SK-N-MC (cell line): ENCODE measurements at regions not wholly inside any gene's neighbourhood (a gene's known extent, or its start where the extent isn't known, plus 50 kb on each side); places are given as distances from the start of the nearest gene placed in this dataset.

Experiments used
- EZH2 ChIP-seq: fragments of 200-600 bp; sonication (generic); IDR thresholded peaks from one replicate; pipeline ENCODE4 v1.6.1; 2017; ENCODE audit warnings: antibody characterized with exemption
- FOXP2 ChIP-seq: optimal IDR thresholded peaks from 2 replicates; pipeline ENCODE3; 2011; ENCODE audit warnings: mild to moderate bottlenecking, moderate library complexity; ENCODE audit not compliant: insufficient read depth; ENCODE audit errors: extremely low read length, control extremely low read depth
- POLR2AphosphoS5 ChIP-seq: IDR thresholded peaks from 2 replicates; pipeline ENCODE4 v1.6.1; 2012; ENCODE audit warnings: mild to moderate bottlenecking, low read depth, low read length, borderline replicate concordance

DNA sequence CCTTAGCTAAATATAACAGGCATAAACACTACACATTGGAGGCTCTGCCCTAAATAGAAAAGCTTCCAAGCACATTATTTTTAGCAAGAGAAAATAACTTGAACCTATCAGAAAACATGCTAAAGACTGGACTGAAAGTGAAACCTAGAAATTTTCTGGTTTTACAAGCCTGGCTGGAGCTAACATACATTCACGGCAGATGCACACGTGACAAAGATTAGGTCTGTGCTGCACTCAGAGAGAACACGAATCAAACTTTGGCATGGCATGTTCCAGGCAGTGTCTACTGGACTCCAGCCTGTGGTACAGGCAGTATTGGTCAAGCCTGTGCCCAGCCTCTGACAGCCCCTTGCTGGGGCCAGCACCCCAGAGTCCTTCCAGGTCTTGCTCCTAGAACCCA, 94.1 kb upstream of the PCBD1 start:
- TF ChIP-seq EZH2, result no peak
- no peak for TF ChIP-seq POLR2AphosphoS5
- TF ChIP-seq FOXP2, result no peak
